ENCODE measurements at regions not wholly inside any gene's neighbourhood (a gene's known extent, or its start where the extent isn't known, plus 50 kb on each side); places are given as distances from the start of the nearest gene placed in this dataset.

DNA sequence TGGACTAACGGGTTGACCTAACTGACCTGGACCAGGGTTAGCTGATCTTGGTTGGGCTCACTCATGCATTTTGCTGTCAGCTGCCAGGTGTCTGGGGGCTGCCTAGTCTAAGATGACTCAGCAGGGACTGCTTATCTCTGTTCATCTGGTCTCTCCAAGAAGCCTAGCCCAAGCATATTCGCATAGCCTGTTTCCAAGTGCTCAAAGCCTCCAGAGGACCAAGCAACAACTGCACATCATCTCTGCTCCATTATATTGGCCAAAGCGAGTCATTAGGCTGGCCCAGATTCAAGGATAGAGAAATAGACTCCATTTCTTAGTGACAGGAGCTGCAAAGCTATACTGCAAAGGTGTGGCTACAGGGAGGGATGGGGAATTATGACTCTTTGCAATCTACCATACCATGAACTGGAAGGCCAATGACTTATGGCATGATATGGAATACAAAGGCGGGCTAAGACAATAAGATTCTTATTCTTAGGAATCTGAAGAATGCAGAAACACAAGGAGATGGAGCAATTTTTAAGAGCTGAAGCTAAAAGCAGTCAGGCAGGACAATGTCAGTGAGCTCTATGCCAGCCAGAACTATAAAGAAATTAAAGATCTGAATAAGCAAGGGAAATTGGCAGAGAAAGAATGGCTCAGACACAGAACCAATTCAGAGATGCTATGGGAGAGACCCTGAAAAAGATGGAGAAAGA is 194.6 kb upstream of the FSCB start:
- DNase-seq, result no peak

DNA sequence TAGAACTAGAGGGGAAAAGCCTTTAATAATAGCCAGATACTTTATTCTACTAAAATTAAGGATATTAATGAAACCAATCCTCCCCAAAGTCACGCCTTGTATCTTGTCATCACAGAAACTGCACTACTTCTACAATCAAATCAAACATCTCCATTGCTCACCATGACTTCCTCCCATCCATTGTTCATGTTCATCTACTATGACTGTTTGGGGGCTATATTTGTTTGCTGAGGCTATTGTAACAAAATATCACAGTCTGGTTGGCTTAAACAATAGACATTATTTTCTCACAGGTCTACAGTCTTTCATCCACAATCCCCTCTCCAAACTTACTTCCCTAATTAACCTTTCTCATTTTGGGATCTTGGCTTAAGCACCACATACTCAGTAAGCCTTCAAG is 193.6 kb upstream of the FSCB start:
- no peak for DNase-seq

DNA sequence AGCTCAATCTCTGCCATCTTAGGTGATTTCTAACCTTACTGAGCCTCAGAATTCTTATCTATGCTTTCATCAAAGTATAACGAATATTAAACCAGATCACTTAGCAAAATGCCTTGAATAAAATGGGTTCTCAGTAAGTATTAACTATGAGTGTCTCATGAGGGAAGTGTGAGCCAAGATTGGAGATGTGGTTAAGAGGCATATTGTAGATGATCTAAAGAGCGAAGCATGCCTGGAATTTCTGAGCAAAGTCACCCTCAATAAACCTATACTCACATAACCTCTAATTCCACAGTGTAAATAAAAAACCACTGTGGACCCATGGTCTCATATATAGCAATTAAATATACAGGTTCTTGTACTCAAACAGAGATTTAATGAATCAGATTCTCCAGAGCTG is 193.1 kb upstream of the FSCB start:
- no peak for DNase-seq

DNA sequence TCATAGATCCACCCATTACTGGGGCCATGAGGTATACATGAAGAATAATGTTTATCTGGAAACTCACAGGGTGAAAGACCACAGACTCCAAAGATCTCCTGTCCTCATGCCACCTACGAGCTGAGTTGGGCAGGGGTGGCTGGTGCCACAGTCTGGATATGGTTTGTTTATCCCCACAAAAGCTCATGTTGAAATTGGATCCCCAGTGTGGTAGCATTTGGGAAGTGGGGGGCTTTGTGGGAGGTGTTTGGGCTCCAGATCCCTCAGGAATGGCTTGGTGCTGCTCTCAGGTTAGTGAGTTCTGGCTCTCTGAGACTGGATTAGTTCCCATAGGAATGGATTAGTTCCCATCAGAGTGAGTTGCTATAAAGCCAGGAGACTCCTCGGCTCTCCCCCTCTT is 192.3 kb upstream of the FSCB start:
- no peak for DNase-seq

DNA sequence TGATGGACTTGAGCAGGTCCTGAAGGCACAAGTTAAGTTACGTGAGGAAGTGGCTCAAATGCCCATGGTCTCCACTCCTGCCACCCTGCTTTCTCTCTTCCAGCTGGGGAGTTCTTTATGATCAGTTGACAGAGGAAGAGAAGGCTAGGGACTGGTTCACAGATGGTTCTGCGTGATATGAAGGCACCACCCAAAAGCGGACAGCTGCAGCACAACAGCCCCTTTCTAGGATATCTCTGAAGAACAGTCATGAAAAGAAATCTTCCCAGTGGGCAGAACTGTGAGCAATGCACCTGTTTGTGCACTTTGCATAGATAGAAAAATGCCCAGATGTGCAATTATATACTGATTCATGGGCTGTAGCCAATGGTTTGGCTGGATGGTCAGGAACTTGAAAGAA is 162.4 kb upstream of the FSCB start:
- no peak for DNase-seq

DNA sequence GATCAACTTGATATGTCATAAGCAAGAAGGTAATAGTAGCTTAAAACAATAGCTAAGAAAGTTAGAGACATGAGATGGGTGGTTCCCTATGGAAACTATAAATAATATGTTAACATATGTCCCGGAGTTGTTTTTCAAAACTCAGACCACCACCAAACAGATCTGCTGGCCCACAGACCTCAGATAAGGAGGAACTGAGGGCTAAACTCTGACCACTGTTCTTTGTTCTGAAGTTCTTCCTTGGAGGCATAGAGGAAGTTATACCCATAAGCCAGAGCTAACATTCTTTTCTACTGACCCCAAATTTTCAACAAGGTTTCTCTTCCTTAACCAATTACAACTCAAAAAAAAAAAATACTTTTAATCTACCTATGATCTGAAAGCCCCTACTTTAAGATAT is 156.1 kb upstream of the FSCB start:
- DNase-seq, result no peak

DNA sequence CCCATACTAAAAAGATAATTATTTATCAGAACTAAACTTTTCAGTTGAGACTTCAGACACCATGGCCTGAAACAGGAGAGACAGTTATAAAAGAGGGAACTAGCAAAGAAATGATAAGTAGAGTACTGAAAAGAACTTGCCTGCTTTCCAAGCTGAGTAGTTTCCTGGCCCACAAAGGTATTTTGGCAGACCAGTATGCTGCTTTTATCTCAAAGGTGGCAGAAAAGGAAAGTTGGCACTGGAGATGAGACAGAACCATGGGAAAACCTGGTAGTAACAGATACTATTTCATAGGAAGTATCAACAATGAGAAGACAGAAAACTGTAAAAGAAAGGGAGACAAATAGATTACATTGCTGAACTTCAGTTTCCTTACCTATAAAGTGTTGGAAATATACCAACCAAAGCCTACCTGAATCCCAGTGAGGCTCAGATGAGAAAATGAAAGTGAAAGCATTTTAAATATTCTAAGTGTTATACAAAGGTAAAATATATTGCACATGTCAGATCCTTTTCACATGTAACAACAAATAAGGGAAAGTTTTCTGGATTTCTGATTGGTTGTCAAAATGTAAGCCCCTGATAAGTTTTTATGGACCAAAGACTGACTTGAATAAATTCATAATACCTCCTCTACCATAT is 155.3 kb upstream of the FSCB start:
- DNase-seq, result no peak

DNA sequence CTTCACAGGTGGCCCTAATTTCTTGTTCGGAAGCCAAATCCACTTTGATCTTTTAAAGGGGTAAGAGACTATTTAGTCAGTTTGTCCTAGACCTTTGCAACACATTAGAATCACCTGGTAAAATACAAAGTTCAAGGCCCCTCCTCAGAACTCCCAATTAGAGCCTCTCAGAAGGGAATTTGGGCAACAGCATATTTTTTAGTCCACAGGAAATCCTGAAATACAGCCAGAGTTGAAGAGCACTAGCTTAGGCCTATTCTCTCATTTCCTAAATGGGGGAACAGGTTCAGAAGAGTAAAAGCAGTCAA is 151.3 kb upstream of the FSCB start:
- no peak for DNase-seq

DNA sequence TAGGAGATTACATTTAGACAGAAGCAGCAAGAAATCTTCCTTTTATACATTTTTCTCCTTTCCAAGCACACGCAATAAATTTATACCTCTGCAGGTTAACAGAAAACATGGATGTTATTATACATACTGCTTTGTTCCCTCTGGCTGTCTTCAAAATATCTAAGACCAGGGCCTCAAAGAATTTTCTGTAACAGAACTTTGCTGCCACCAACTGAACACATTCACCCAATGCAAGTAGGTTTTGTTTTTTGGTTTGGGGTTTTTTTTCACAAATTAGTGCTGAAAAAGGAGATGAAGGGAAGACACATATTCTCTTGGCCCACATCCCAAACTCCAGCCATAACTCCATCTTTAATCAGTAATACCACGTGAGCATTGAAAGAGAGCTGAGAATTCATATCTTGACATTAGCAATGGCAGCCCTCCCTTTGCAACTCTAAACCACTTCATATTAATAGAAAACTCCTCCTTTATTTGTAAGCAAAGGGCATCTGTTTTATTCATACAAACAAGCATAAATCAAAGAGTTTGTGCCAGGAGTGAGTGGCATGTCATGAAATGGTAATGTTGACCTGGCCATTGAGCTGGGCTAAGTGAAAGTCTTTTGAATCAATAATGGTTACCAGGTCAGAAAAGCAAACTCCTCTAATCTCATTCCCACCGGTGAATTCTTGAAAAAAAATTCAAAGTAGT is 150.8 kb upstream of the FSCB start:
- no peak for DNase-seq

DNA sequence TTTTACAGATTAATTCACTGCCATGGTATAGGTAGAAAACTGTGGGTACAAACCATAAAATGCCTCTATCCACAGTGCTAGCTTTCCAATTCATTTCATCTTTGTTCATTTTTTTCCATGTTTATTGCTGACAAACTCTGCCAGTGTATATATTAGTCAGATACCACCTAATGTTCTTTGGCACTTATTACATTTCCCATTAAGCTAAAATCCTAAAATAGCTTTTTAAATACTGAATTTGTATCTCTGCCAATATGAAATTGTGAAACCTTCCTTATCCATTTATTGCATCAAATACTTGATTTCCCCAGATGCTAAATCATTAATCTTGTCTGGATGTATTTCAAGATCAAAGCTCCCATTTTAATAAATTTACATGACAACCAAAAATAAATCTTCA is 150.1 kb upstream of the FSCB start:
- DNase-seq, result no peak

DNA sequence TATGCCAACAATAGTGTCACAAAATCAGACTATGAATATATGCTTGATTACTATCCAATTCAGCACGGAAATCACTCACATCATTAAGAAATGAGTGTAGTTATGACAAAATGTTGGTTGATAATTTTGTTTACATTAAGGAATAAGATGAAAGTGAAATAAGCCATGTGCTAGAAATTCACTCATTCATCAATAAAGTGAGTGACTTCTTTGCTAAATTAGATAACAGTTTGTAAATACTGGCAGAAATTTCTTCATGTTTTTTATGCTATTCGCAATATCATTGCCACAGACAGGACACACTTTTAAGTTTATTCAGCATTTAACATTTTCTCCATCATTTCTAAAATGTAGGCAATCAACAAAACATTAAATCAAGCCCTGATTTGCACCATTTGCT is 147.5 kb upstream of the FSCB start:
- DNase-seq, result no peak

DNA sequence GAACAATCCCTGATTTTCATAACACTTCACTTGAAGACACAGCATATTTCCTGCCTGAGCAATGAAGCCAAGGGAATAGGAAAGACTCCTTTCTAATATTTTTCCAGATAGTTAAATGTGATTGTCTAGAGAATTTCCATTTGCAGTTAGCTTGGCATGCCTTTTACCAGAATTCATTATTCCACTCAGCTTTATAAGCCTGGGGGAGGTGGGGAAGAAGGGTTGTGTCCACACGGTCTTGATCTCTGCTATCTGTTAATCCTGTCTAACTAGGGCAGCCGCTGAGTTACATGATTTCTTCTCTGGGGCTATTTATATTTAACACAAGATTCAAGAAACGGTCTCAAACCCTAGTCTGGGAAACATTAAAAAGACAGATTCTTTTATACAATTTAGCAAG is 146.6 kb upstream of the FSCB start:
- DNase-seq, result no peak

DNA sequence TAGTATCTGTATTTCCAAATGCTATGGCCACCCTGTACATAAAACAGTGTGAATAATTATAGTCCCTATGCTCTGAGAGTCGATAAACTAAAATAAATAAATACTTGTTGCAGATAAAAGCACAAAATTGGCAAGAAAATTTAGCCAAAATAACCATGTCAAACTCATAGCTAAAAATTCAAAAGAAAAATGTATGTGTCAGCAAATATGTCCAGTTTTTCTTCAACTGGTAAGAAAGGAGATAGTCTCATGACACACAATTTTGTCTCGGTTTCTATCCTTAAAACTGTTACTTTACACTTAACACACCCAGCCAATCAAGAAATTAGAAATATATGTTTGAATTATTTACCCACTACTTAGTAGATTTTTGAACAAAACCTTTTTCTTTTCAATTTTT is 145.6 kb upstream of the FSCB start:
- DNase-seq, result no peak

DNA sequence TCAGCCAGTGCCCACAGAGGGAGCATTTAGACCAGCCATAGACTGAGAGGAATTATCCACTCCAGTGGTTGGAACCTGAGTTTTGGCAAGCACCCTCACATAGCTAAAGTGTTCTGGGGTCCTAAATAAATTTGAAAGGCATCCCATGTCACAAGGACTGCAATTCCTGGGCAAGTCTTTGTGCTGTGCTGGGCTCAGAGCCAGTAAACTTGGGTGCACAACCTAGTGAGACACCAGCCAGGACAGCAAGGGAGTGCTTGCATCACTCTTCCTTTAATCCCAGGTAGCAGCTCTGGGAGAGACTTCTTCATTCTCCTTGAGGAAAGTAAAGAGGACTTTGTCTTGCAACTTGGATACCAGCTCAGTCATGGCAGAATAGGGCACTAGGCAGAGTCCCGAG is 142.0 kb upstream of the FSCB start:
- DNase-seq, result no peak

DNA sequence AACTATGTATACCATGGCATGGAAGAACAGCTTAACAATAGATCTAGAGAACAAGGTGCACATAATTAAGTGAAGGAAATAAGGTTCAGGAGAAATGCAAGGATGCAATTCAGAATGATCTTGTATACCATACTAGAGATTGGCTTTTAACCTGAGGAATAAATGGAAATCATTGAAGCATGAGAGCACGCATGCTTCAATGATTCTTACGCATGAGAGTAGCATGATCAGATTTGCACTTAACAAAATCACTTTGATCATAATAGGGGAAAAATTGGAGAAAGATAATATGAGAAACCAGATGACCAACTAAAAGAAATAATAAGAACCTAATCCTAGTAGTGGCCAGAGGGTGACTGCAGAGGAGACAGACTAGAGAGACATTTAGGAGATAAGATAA is 133.3 kb upstream of the FSCB start:
- no peak for DNase-seq

DNA sequence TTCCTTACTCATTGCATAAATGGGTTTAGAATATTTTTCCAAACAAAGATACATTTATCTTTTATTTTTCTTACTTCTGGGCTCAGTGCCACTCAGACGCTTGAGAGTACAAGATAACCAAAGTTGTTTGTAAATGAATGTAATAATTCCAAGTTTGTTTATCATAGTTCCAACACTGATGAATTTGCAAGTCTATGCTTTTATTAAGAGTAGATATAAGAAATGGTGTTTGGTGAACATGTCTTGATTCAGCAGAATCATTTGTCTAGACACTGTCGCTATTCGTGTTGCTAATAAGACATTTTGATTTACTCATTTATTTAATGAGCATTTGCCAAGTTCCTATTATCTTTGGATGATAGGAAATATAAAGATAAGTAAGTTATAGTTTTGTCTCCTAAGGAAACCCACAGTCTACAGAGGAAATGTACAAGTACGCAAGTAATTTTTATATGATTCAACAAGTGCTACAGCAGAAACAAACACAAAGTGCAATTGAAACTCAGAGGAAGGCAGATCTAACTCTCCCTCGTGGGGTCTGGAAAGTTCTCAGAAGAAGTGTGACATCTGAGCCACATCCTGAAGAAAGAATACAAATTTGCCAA is 132.8 kb upstream of the FSCB start:
- DNase-seq, result no peak

DNA sequence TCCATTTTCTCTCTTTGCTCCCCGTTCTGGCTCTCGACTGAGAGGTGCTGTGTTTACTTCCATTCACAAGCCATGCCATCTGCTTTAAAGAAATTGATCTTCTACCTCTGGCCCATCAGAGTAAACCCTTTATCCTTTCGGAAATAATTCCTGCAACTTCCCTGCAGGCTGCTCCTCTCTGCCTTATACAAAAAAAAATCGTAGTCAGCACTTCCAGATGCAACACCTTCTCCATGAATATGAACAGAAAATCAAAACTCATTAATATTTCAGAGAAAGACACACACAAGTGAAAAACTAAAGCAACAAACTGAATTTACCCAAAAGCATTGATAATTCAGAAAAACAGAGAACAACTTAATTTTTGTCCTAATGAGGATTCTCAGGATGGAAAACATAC is 127.6 kb upstream of the FSCB start:
- no peak for DNase-seq

DNA sequence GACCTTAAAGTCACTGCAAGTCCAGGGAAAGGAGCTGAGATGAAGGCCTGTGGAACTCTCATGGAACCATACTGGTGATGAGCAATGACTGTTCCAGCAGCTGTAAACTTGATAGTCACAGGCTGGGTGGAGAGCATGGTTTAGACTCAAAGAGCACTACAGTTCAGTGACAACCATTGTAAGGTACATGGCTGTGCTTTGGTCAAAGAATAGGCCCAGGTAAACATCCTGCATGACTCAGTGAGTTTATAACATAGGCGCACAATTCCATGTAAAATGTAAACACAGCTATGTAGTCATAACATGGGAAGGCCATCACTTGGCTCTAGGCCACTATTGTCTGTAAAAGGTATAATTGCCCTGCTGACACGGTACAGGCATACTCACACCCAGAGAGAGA is 119.3 kb upstream of the FSCB start:
- no peak for DNase-seq

DNA sequence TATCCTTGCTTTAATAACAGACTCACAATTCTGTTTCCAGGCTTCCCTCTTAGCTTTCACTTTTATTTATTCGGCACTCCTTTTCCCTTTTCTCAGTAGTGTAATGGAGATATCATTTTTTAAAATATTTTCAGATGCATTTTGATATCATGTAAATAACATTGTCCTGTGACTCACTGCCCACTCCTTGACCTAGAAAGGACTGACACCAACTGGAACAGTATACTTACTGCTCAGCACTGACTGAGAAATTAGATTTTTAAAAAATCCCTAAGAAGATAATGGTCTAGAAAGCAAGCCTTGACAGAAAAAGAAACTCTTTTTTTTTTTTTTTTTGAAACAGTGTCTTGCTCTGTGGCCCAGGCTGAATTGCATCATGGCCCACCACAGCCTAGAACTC is 118.0 kb upstream of the FSCB start:
- no peak for DNase-seq

DNA sequence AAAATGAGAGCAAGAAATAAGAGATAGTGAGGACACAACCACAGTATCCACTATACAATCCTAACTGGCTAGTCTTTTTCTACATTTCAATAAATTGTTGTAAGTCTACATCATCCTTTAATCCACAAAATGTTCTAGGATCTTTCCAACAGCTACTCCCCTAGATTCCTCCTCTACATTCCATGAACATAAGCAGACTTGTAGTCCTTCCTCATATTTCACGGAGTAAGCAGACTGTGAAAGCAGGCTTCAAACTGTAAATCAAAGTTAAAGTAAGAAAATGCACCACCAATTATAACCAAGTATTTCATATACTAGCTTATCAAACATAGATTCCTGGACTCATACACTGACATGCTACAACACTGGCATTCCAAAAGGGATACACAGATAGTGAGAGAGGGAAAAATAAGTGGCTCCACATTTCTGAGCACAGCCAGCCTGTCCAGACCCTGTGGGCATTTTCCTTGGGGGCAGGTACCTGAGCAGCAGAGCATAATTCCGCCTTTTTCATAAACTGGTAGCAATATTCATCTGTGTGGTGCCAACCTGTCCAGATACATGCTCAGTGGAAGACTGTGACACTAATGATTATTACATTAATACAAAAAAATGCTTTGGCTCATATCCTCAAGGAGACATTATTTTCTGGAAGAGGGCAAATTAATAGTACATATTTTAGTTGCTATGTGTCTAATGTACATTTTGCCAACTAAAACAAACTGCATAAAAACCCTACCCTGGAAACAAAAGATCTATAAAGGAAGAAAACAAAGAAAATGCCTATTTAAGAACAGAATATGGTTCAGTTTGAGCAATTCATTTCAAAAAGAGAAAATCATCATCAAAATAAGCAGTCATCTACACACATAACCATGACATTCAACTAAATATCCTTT is 113.3 kb upstream of the FSCB start:
- no peak for DNase-seq

DNA sequence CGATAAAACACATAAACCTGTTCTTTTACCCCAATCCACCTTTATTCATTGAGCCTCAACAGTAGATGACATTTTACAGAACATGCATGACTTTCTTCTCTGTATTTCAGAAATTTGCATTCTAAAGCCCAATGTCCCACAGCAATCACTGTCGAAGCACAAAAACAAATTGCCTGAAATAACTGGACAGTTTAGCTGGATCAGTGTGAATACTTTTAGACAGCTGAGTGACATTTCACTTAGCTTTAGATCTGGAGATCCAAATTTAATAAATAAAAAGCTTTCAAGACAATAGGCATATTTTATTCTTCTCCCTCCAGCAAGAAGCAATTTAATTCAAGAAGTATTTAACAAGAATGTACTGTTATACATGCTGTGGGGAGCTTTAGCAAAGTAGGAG is 109.1 kb upstream of the FSCB start:
- DNase-seq, result no peak

DNA sequence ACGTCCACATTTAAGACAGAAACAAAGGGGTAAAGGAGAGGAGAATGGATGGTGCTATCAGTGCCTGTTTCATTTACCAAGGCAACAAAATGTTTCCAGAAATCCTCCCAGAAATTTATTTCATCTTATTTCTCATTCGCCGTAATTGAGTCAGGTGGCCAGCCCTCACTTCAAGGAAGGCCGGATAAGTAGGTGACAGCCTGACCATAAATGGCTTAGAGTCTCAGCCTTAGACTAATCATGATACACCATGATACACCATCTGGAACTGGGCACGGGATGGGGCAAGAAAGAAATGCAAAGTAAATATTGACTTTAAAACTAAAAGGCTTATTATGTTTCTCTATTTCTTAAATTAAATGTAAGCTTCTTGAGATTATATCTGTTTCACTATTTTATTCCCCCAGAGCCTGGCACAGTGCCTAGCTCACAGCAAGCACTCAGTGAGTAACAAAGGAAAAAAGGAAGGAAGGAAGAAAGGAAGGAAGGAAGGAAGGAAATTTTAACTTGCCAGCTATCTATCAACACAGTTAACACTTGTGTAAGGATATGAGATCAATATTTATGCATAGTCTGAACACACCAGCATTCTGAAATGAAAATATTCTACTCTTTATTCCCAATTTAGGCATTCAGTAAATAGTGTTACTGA is 106.1 kb upstream of the FSCB start:
- DNase-seq, result no peak

DNA sequence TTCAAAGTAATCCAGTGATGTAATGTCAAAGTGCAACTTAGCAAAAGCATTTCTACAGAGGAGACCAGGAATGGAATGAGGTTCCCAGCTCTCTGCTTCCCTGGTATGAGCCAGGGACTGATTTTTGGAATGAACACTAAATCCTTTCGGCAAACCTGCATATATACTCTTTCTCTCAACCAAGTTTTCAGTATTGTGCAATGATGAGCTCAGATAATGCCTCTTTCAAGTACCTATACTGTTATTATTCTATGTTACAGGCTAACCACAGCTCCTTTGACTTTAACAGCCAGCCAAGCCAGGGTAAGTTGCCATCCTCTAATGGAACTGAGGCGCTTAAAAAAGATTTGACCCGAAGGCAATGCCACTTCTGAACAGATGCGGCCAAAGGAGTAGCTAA is 104.9 kb upstream of the FSCB start:
- no peak for DNase-seq

All from dermis blood vessel endothelial cell (primary cell).